ENCODE measurements at regions not wholly inside any gene's neighbourhood (a gene's known extent, or its start where the extent isn't known, plus 50 kb on each side); places are given as distances from the start of the nearest gene placed in this dataset.
"Not testable (repeated sequence)": the region's sequence is repeated elsewhere in the genome, so short reads cannot be mapped to it uniquely, and the experiment has no call there.

DNA sequence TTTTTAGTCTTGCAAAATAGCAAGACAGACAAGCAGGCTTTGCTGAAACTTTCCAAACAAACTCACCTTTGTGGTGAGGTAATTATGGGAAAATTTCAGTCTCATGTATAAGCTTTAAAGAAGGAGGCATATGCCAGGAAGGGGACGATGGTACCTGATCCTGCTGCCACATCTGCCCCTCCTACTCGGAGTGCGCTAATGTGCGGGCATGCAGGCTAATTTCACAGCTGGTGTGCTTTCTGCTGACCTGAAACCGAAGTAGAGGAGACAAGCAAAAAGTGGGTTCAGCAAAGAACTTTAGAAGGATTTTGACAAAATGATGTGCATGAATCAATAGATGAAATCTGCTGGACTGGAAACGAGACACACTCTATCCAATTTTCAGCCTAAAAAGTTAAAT, 117.1 kb upstream of the IRX4 start:
- H3K9ac ChIP-seq (ENCODE audit: low read depth, low read length) = no peak overlapping the region
- 0 out of 2 replicates have a peak, but pooled peaks cover 9% of the 10 kb centered on the region for H3K9me3 ChIP-seq (ENCODE audit: insufficient read depth, low read depth, low read length)
- no peaks in the 10 kb centered on the region for H3K36me3 ChIP-seq (ENCODE audit: insufficient read depth, low read depth, low read length)
- no peak overlapping the region for H3K4me3 ChIP-seq (ENCODE audit: low read length)
- peaks cover 11% of the 10 kb centered on the region; the same call in 1 of the 2 replicates for H3K27me3 ChIP-seq (ENCODE audit: insufficient read depth, low read length)
- H3K4me1 ChIP-seq (ENCODE audit: insufficient read depth, low read length) = no peaks in the 10 kb centered on the region
- H3K27ac ChIP-seq (ENCODE audit: low read length) = no peak overlapping the region

DNA sequence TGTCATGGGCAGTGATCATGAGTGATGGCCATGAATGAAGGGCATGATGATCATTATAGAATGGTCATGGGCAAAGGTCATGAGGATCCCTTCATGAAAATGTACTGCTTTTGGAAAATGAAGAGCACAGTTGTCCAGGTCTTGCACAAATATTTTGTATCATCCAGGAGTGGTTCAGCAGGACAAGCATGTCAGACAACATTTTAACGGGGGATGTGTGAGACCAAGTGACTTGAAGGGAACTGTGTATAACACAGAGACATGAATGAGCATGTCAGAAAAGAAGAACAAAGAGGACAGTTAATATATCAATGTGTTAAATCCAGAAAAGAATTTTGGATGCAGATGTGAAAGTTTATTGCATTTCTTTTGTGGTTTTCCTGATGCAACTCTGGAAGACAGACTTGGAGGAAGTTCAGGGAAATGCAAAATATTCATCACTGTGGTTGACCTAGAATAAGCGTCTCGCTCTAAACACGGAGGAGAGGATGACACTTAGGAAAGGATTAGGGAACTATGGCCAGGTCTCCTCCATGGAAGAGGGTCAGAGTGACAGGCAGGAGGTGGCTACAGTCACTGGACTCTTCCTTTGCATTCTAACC, 116.1 kb upstream of the IRX4 start:
- 0 out of 2 replicates have a peak, but pooled peaks cover 9% of the 10 kb centered on the region for H3K9me3 ChIP-seq (ENCODE audit: insufficient read depth, low read depth, low read length)
- H3K4me3 ChIP-seq (ENCODE audit: low read length) = no peak overlapping the region
- H3K27ac ChIP-seq (ENCODE audit: low read length) = no peak overlapping the region
- H3K9ac ChIP-seq (ENCODE audit: low read depth, low read length) = no peak overlapping the region
- H3K27me3 ChIP-seq (ENCODE audit: insufficient read depth, low read length) = peaks cover 4% of the 10 kb centered on the region; the same call in 1 of the 2 replicates
- no peaks in the 10 kb centered on the region for H3K36me3 ChIP-seq (ENCODE audit: insufficient read depth, low read depth, low read length)
- no peaks in the 10 kb centered on the region for H3K4me1 ChIP-seq (ENCODE audit: insufficient read depth, low read length)

DNA sequence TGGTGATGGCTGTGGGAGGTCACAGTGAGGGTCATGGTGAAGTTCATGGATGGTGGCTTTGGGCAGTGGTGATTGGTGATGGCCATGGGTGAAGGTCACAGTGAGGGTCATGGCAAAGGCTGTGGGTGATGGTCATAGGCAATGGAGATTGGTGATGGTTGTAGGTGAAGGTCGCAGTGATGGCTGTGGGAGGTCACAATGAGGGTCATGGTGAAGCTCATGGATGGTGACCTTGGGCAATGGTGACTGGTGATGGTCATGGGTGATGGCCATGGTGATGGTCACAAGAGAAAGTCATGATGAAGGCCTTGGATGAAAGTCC, 115.6 kb upstream of the IRX4 start:
- 0 out of 2 replicates have a peak, but pooled peaks cover 9% of the 10 kb centered on the region for H3K9me3 ChIP-seq (ENCODE audit: insufficient read depth, low read depth, low read length)
- no peak overlapping the region for H3K9ac ChIP-seq (ENCODE audit: low read depth, low read length)
- no peaks in the 10 kb centered on the region for H3K4me1 ChIP-seq (ENCODE audit: insufficient read depth, low read length)
- no peaks in the 10 kb centered on the region for H3K36me3 ChIP-seq (ENCODE audit: insufficient read depth, low read depth, low read length)
- H3K4me3 ChIP-seq (ENCODE audit: low read length) = no peak overlapping the region
- peaks cover 4% of the 10 kb centered on the region; the same call in 1 of the 2 replicates for H3K27me3 ChIP-seq (ENCODE audit: insufficient read depth, low read length)
- no peak overlapping the region for H3K27ac ChIP-seq (ENCODE audit: low read length)

DNA sequence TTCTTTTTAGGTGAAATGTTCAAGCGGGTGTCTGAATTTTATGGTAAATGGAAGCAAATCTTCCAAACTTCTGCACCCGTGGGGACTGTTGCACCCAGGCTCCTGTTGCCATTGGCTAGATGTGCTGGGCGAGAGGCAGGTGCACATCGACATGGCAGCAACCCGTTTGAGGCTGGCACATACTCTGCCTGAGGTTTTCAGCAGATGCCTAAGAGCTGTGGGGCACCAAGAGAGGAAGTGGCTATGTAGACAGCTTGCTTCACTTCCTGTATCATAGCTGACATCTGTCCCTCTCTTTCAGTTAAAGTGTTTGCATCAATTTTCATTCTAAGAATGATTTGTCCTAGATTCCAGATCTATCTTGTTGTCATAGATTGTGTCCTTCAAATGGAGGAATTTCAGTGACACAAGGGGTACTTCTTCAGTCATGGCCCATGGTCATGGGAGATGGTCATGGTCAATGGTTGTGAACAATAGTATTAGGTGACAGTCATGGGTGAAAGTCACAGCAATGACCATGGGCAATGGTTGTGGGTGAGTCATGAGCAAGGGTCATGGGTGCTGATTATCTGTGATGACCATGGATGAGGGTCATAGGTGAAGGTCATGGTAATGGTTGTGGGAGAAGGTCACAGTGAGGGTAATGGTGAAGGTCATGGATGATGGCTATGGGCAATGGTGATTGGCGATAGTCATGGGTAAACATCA, 115.1 kb upstream of the IRX4 start:
- H3K36me3 ChIP-seq (ENCODE audit: insufficient read depth, low read depth, low read length) = no peaks in the 10 kb centered on the region
- H3K9me3 ChIP-seq (ENCODE audit: insufficient read depth, low read depth, low read length) = 0 out of 2 replicates have a peak, but pooled peaks cover 9% of the 10 kb centered on the region
- no peaks in the 10 kb centered on the region for H3K4me1 ChIP-seq (ENCODE audit: insufficient read depth, low read length)
- H3K27me3 ChIP-seq (ENCODE audit: insufficient read depth, low read length) = peaks cover 1% of the 10 kb centered on the region; the same call in 1 of the 2 replicates
- no peak overlapping the region for H3K4me3 ChIP-seq (ENCODE audit: low read length)
- H3K27ac ChIP-seq (ENCODE audit: low read length) = no peak overlapping the region
- no peak overlapping the region for H3K9ac ChIP-seq (ENCODE audit: low read depth, low read length)

DNA sequence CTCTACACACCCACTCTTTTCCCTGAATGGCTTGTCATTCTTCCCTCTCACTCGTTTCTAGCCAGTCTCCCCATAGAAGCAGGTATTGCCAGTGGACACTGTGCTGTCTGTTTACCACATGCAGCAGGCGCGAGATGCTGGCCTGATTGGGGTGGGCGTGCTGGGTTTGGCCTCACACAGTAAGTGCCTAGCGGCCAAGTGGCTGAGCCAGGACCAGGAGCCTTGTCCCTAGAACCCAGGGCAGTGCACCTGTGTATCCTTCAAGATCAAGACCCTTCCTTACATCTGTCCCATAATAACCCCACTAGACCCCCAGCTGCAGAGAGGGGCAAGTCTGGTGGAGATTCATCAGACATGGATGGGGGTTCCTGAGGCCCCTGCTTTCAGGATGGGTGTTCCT, 112.8 kb upstream of the IRX4 start:
- no peaks in the 10 kb centered on the region for H3K36me3 ChIP-seq (ENCODE audit: insufficient read depth, low read depth, low read length)
- no peak overlapping the region for H3K27ac ChIP-seq (ENCODE audit: low read length)
- H3K4me1 ChIP-seq (ENCODE audit: insufficient read depth, low read length) = no peaks in the 10 kb centered on the region
- 0 out of 2 replicates have a peak, but pooled peaks cover 9% of the 10 kb centered on the region for H3K9me3 ChIP-seq (ENCODE audit: insufficient read depth, low read depth, low read length)
- H3K9ac ChIP-seq (ENCODE audit: low read depth, low read length) = no peak overlapping the region
- H3K27me3 ChIP-seq (ENCODE audit: insufficient read depth, low read length) = no peaks in the 10 kb centered on the region
- no peak overlapping the region for H3K4me3 ChIP-seq (ENCODE audit: low read length)

DNA sequence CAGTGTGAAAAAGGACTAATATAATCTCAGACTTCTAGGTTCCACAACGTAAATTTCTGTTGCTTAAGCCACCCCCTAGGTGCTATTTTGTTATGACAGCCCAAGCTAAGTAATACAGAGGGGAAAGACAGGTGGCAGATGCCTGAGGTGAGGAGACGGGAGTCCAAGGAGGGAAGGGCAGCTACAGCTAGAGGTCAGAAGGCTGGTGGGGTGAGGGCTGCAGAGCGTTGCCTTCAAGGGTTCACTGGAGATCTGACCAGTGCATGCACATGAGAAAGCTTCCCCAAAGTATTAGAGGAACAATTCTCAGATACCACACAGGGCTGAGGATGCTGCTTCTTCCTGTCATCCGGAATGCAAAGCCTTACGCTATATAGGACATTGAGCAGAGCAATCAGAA, 104.7 kb upstream of the IRX4 start:
- Histone ChIP-seq H3K27me3 (ENCODE audit: insufficient read depth, low read length) (no peaks in the 10 kb centered on the region), H3K4me1 (ENCODE audit: insufficient read depth, low read length) (no peaks in the 10 kb centered on the region), H3K36me3 (ENCODE audit: insufficient read depth, low read depth, low read length) (no peaks in the 10 kb centered on the region), H3K4me3 (ENCODE audit: low read length) (no peak overlapping the region), H3K9me3 (ENCODE audit: insufficient read depth, low read depth, low read length) (no peaks in the 10 kb centered on the region), H3K27ac (ENCODE audit: low read length) (no peak overlapping the region), H3K9ac (ENCODE audit: low read depth, low read length) (no peak overlapping the region)

DNA sequence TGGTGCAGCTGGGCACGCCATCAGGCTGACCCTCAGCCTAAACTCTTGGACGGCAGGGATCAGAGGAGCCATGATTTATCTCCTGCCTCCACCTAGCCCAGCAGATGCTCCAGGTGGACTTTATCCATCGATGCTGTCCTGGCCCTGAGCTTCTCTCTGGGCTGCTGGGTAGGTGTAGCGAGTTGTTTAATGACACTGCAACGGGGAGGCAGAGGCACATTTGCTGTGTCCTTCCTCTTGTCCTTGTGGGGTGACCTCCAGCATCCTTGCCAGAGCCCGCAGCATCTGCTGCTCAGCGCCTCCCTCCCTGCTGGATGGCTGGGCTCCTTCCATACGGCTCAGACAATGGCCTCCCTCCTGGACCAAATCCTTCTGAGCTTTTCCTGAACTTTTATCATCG, 103.1 kb upstream of the IRX4 start:
- H3K4me1 ChIP-seq (ENCODE audit: insufficient read depth, low read length) = no peaks in the 10 kb centered on the region
- H3K27me3 ChIP-seq (ENCODE audit: insufficient read depth, low read length) = no peaks in the 10 kb centered on the region
- no peak overlapping the region for H3K4me3 ChIP-seq (ENCODE audit: low read length)
- no peaks in the 10 kb centered on the region for H3K9me3 ChIP-seq (ENCODE audit: insufficient read depth, low read depth, low read length)
- no peak overlapping the region for H3K9ac ChIP-seq (ENCODE audit: low read depth, low read length)
- no peak overlapping the region for H3K27ac ChIP-seq (ENCODE audit: low read length)
- no peaks in the 10 kb centered on the region for H3K36me3 ChIP-seq (ENCODE audit: insufficient read depth, low read depth, low read length)

DNA sequence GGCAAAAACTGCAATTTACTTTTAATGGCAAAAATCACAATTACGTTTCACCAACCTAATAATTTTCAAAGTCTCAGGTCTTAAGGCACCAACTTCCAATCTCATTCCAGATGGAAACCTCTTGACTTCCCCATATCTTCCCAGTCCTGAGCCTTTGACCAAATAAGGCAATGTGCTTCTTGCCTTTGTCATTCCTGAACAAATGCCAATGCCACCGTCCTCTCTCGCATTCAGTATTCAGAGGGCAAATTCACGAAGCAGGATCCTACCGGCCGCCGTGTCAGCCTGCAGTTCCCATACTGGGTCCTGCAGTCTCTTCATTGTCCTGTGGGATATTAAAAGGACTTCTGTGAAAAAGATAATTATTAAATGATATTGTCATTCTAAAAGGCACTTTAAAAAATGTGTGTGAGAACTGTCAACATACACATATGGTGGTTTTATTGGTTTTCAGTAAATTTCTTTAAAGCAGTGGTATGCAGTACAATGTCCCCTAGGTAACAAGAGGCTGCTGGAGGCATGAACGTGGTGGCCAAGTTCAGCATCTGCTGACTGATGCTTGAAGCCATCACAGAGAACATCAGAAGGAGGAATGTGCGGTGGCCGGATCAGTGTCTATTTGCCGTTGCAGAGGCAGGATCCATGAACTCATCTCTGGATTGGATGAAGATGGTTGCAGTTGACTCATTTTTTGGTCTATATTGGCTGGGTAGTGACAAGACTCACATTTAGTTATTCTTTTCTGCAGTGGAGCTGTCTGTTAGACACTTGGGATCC, 101.4 kb upstream of the IRX4 start:
- Histone ChIP-seq H3K4me1 (ENCODE audit: insufficient read depth, low read length) (no peaks in the 10 kb centered on the region), H3K27ac (ENCODE audit: low read length) (no peak overlapping the region), H3K27me3 (ENCODE audit: insufficient read depth, low read length) (no peaks in the 10 kb centered on the region), H3K9ac (ENCODE audit: low read depth, low read length) (no peak overlapping the region), H3K4me3 (ENCODE audit: low read length) (no peak overlapping the region), H3K9me3 (ENCODE audit: insufficient read depth, low read depth, low read length) (no peaks in the 10 kb centered on the region), H3K36me3 (ENCODE audit: insufficient read depth, low read depth, low read length) (no peaks in the 10 kb centered on the region)

DNA sequence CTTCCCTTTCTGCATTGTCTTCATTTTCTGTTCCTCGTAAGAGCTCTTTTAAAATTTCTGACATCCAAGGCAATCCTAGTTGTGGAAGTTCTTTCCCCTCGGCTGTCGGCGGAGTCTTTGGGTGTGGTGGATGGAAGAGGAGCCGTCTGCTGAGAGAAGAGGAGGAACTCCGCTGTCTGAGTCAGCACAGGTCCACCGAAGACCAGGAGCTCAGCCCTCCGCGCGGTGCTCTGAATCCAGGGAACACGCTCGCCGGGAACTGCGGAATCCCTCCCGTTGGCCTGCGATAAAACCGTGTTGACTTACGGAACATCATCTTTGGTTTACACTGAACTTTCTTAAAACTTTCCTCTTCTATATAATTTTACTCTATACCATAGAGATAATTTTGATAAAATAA, 100.7 kb upstream of the IRX4 start:
- H3K4me1 ChIP-seq (ENCODE audit: insufficient read depth, low read length) = no peaks in the 10 kb centered on the region
- no peak overlapping the region for H3K4me3 ChIP-seq (ENCODE audit: low read length)
- H3K27ac ChIP-seq (ENCODE audit: low read length) = no peak overlapping the region
- H3K36me3 ChIP-seq (ENCODE audit: insufficient read depth, low read depth, low read length) = no peaks in the 10 kb centered on the region
- H3K27me3 ChIP-seq (ENCODE audit: insufficient read depth, low read length) = no peaks in the 10 kb centered on the region
- H3K9me3 ChIP-seq (ENCODE audit: insufficient read depth, low read depth, low read length) = no peaks in the 10 kb centered on the region
- no peak overlapping the region for H3K9ac ChIP-seq (ENCODE audit: low read depth, low read length)

DNA sequence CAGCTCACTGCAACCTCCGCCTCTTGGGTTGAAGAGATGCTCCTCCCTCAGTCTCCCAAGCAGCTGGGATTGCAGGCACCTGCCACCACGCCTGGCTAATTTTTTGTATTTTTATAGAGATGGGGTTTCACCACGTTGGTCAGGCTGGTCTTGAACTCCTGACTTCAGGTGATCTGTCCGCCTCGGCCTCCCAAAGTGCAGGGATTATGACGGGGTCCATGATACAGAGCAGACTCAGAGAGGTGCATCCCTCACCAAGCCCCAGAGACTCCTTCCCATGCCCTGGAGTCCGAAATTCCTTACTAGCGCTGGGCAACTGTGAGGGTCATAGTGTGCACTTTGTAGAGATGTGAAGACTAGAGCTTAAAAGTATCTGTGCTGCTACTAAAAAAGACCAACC, 99.8 kb upstream of the IRX4 start:
- H3K9ac ChIP-seq (ENCODE audit: low read depth, low read length); H3K9me3 ChIP-seq (ENCODE audit: insufficient read depth, low read depth, low read length); H3K4me3 ChIP-seq (ENCODE audit: low read length); H3K27ac ChIP-seq (ENCODE audit: low read length); H3K36me3 ChIP-seq (ENCODE audit: insufficient read depth, low read depth, low read length); H3K4me1 ChIP-seq (ENCODE audit: insufficient read depth, low read length); H3K27me3 ChIP-seq (ENCODE audit: insufficient read depth, low read length): not testable (repeated sequence)

DNA sequence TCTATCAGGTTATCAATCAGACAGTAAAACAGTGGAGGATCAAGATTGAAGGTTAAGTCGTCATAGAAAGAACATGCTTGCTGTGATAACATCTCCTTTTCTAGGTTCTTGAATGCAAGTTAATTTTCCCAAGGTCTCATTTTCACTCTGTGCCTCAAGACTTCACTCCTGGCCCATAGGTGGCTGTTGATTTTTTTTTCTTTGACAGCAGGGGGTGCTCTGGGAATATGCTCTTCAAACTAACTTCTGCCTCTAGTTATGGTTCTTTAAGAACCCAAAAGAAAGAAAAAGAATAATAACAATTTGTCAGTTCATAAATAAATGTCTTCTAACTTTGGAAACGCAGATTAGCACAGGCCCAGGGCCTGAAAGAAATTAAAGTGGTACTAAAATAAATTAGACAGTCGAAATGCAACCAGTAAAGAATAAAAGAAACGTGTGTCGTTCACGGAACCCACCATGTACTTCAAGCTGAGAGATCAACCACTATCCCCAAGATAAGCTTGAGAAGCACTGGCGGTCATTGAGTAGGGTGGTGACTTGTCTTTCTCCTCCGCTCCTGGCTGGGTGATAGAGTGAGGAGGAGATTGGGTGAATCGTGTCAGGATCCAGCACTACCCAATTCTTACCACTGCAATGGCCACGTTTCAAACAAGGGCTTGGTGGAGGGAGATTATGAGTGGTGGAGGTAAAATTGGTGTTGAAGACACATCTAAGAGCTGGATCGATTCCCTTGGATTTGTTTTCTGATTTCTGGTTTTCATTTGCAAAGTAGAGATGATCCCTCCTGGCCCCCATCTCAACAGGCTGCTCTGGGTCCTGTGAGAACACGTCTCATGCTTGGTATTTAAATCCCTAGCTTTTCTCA, 93.4 kb upstream of the IRX4 start:
- H3K27me3 ChIP-seq (ENCODE audit: insufficient read depth, low read length) = peaks cover 4% of the 10 kb centered on the region

More for the DNA sequence above, 93.4 kb upstream of the IRX4 start:
- Histone ChIP-seq H3K4me3 (ENCODE audit: low read length) (no peak overlapping the region), H3K4me1 (ENCODE audit: insufficient read depth, low read length) (peaks cover 10% of the 10 kb centered on the region; the same call in 1 of the 2 replicates), H3K27ac (ENCODE audit: low read length) (no peak overlapping the region), H3K36me3 (ENCODE audit: insufficient read depth, low read depth, low read length) (no peaks in the 10 kb centered on the region), H3K9ac (ENCODE audit: low read depth, low read length) (no peak overlapping the region), H3K9me3 (ENCODE audit: insufficient read depth, low read depth, low read length) (no peaks in the 10 kb centered on the region)

Data from iPS-20b (cell line).